GM12874 (cell line): ENCODE measurements at regions not wholly inside any gene's neighbourhood (a gene's known extent, or its start where the extent isn't known, plus 50 kb on each side); places are given as distances from the start of the nearest gene placed in this dataset.

Experiments
- TF ChIP-seq, protein P1 (sequence below): IDR thresholded peaks from 2 replicates; pipeline ENCODE4 v1.5.1; 2011; ENCODE audit warnings: low read depth, mild to moderate bottlenecking, control low read depth, low read length, moderate library complexity; ENCODE audit not compliant: insufficient read depth

DNA sequence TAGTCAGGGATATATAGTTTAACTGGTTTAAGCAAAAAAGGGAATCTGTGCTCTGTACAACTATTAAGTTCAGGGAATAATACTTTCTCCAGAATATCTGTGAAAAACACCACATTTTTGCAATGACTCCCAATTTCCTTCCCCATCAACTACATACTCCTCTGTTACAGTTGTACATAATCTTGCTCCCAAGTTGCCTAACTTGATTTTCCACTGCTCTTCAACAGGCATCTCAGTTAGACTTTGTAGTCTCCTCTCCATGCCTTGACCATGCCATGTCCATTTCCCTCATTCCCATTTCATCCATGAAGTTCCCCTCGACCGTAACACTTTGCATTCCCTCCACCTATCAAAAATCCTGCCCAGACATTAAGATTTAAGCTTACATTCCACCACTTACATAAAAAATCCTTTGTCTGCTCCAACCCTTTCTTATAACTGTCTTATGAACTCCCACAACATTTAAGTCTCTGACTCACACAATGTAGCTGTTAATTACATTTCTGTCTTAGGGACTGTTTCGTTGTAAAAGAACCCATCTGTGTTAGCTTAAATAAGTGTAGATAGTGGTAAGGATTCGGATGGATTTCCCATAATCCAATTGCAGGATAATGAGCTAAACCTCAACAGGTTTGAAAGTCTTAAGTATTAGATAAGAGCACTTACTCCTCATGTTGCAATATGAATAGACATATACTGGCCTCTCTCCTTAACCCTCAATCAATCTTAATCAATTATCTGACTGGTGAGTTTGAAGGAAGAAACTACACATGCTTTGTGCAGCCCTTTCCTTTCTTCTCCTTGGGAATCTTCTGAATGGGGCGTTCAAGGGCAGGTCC is 156.5 kb downstream of the PAWR start:
- TF ChIP-seq, protein P1, sequence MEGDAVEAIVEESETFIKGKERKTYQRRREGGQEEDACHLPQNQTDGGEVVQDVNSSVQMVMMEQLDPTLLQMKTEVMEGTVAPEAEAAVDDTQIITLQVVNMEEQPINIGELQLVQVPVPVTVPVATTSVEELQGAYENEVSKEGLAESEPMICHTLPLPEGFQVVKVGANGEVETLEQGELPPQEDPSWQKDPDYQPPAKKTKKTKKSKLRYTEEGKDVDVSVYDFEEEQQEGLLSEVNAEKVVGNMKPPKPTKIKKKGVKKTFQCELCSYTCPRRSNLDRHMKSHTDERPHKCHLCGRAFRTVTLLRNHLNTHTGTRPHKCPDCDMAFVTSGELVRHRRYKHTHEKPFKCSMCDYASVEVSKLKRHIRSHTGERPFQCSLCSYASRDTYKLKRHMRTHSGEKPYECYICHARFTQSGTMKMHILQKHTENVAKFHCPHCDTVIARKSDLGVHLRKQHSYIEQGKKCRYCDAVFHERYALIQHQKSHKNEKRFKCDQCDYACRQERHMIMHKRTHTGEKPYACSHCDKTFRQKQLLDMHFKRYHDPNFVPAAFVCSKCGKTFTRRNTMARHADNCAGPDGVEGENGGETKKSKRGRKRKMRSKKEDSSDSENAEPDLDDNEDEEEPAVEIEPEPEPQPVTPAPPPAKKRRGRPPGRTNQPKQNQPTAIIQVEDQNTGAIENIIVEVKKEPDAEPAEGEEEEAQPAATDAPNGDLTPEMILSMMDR: no peak

DNA sequence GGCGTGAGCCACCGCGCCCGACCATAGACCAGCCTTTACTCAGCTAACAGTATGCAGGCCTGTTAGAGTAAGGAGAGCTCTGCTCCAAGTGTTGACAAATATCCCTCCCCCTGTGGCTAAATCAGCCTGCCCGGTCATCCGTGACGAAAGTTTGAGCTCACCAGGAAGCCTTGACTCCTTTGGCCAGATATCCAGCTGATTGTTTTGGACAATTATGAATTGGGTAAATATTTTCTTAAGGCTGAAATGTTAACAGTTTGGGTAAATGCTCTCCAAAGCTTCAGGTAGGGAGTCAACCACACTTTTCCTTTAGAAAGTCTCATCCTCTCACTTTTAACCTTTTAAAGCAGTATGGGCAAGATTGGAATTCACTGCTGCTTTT is 157.9 kb downstream of the PAWR start:
- TF ChIP-seq, protein P1: no peak

DNA sequence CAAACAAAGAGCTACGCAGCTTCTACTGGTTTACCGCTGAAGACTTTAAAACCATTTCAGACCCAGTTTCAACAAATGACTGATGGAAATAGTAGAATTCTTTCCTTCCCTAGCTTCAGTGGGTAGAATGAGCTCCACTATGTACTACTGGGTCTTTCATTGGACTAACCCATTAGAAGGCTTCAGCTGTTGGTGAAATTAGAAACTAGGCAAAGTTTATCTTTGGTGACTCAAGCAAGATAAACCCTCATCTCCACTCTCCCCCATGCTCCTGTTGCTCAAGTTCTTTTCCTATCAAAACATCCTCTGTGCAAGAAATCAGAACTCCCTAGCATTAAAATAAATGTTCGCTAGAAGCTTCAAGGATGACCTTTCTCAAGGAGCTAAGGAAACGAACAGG is 159.2 kb downstream of the PAWR start:
- TF ChIP-seq, protein P1: no peak

DNA sequence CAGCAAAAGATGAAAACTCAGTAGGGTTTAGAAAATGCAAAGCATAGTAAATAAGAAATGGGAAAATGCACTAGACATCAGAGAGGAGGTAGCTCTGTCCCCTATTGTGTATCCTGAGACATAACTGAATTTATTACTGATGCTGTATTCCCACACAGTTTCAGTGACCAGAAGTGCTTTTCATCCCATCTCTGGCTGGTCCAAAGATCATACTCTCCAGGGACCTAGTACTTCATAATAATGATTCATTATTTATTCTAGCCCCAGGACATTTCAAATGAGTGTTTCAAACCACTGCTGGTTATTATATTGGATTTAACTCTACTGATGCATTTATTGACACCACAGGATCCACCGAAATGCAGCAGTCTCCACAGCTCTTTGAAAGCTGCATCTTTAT is 163.3 kb downstream of the PAWR start:
- TF ChIP-seq, protein P1: no peak

DNA sequence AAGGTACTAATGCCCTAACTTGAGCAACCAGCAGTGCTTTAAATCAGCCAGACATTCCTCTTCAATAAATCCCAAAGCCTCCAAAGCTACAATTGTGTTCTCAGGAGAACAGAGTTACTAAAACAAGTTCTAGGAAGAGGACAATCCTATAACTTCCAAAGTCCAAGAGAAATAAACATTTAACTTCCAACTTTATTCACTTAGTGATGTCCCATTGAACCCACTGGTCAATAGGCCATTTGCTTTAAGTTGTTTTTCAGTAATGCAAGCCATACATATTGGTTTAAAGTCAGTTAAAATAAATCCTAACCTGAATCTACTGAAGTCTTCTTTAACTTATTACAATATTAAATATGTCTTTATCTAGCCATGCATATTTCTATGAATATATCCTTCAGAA is 165.4 kb downstream of the PAWR start:
- TF ChIP-seq, protein P1: no peak

DNA sequence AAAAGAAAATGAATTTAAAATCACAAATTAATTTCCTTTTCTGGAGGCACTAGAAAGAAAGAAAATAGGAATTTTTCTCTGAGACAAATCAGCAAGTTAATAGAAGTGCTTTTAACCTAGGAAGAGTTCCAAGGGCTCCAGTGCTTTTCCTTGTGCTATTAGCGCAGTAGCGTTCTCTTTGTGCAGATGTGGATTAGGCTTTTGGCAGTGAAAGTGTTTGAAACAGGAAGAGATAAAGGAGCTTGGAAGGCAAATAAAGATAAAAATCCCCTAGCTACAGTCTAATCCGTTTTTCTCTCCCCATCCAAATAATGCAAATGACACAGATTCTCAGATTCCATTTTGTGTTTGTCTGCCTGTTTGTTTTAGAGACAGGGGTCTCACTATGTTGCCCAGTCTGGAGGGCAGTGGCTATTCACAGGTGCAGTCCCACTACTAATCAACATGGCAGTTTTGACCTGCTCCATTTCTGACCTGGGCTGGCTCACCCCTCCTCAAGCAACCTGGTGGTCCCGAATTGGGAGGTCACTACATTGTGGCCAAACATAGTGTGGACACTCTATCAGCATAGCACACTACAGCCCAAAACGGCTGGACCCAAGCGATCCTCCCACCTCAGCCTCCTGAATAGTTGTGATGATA is 166.1 kb downstream of the PAWR start:
- TF ChIP-seq, protein P1: no peak

DNA sequence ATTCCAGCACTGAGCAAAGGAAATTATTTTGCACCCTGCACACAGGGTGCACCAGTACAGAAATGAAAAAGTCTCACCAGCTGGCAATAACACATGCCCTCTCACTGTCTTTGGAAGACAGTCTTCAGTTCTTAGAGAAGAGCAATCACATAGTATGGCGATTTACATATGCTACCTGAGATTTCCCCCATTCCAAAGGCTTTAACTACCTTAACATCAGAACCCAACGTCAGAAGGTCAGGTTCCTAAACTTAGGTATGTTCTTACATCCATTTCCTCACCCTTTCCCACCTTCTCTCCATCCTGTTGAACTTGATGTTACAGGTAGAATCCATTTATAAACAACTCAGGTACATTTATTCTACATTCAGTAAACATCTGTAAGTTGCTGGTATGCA is 167.8 kb downstream of the PAWR start:
- TF ChIP-seq, protein P1: no peak
